Keratinocyte (primary cell): ENCODE measurements at regions not wholly inside any gene's neighbourhood (a gene's known extent, or its start where the extent isn't known, plus 50 kb on each side); places are given as distances from the start of the nearest gene placed in this dataset.

Source experiments
- DNase-seq: peaks from one replicate; pipeline ENCODE4 v3.0.0-alpha.2; 2011; ENCODE audit warnings: low read depth, missing footprints, low spot score
- FAIRE-seq: peaks from 2 replicates; lab custom pipeline; 2011; peaks lifted over from hg19 to GRCh38; lab: Jason Lieb, UNC
- H2AFZ ChIP-seq: 2 replicates; pipeline ENCODE4 v1.6.0; 2012; ENCODE audit warnings: low read length, control low read depth, inconsistent platforms; ENCODE audit not compliant: control insufficient read depth
- H3K27ac ChIP-seq: 2 replicates; pipeline ENCODE4 v1.5.1; 2011; ENCODE audit warnings: low read length; ENCODE audit not compliant: control insufficient read depth, insufficient read depth
- H3K27me3 ChIP-seq: 3 replicates; pipeline ENCODE4 v1.6.0; 2011; ENCODE audit warnings: low read length; ENCODE audit not compliant: control insufficient read depth, insufficient read depth; ENCODE audit errors: extremely low read depth
- H3K36me3 ChIP-seq, 2 experiments: 2 replicates in 1 of 2; 3 replicates in 1 of 2; pipeline ENCODE4 v1.5.1; 2011; ENCODE audit warnings: low read length in 2 of 2, mild to moderate bottlenecking in 1 of 2; ENCODE audit not compliant: control insufficient read depth in 2 of 2, insufficient read depth in 2 of 2; ENCODE audit errors: extremely low read depth in 1 of 2
- H3K4me1 ChIP-seq: 3 replicates; pipeline ENCODE4 v1.5.1; 2011; ENCODE audit warnings: low read length; ENCODE audit not compliant: control insufficient read depth, insufficient read depth; ENCODE audit errors: extremely low read depth
- H3K4me2 ChIP-seq: 3 replicates; pipeline ENCODE4 v1.6.0; 2011; ENCODE audit warnings: low read depth, low read length; ENCODE audit not compliant: control insufficient read depth, insufficient read depth; ENCODE audit errors: extremely low read depth
- H3K4me3 ChIP-seq, 3 experiments: fragments of 200-600 bp in 1 of 3; sonication (generic) in 1 of 3; 2 replicates in 2 of 3; 3 replicates in 1 of 3; pipeline ENCODE4 v1.5.1; 2011 to 2016; ENCODE audit warnings: low read length in 3 of 3, mild to moderate bottlenecking in 3 of 3, control low read depth in 2 of 3, inconsistent platforms in 1 of 3, low read depth in 1 of 3, mixed read lengths in 1 of 3, mixed run types in 1 of 3, moderate library complexity in 1 of 3; ENCODE audit not compliant: control insufficient read depth in 2 of 3, insufficient read depth in 2 of 3; ENCODE audit errors: extremely low read depth in 1 of 3
- H3K79me2 ChIP-seq: 2 replicates; pipeline ENCODE4 v1.6.0; 2012; ENCODE audit warnings: low read length; ENCODE audit not compliant: control insufficient read depth, insufficient read depth
- H3K9ac ChIP-seq: 3 replicates; pipeline ENCODE4 v1.6.0; 2011; ENCODE audit warnings: low read length; ENCODE audit not compliant: control insufficient read depth, insufficient read depth; ENCODE audit errors: extremely low read depth
- H3K9me1 ChIP-seq: 3 replicates; pipeline ENCODE4 v1.6.0; 2011; ENCODE audit warnings: low read length; ENCODE audit not compliant: control insufficient read depth, insufficient read depth; ENCODE audit errors: extremely low read depth
- H3K9me3 ChIP-seq: 2 replicates; pipeline ENCODE4 v1.5.1; 2012; ENCODE audit warnings: low read depth, low read length; ENCODE audit not compliant: control insufficient read depth
- H4K20me1 ChIP-seq: 3 replicates; pipeline ENCODE4 v1.6.0; 2011; ENCODE audit warnings: low read length; ENCODE audit not compliant: control insufficient read depth, insufficient read depth; ENCODE audit errors: extremely low read depth
- CTCF ChIP-seq, 3 experiments: IDR thresholded peaks in 1 of 3; conservative IDR thresholded peaks in 1 of 3; optimal IDR thresholded peaks in 1 of 3; 2 replicates in 2 of 3; 3 replicates in 1 of 3; pipeline versions ENCODE3 to v1.5.1; 2011; ENCODE audit warnings: low read length in 3 of 3, mild to moderate bottlenecking in 3 of 3, moderate library complexity in 2 of 3, control low read depth in 1 of 3, inconsistent platforms in 1 of 3; ENCODE audit not compliant: insufficient read depth in 2 of 3; ENCODE audit errors: extremely low read depth in 1 of 3
- EZH2 ChIP-seq: IDR thresholded peaks from one replicate; pipeline ENCODE4 v1.6.1; 2012; ENCODE audit warnings: inconsistent platforms, mild to moderate bottlenecking, low read length, moderate library complexity
- dilution Hi-C: fragments of 300-500 bp; cut with MboI; formaldehyde crosslinking; loops from one replicate; pipeline ENCODE4 v1.7.0; 2020; ENCODE audit warnings: low sequenced_read_pairs; ENCODE audit not compliant: extremely low pct_ligation_motif_present

DNA sequence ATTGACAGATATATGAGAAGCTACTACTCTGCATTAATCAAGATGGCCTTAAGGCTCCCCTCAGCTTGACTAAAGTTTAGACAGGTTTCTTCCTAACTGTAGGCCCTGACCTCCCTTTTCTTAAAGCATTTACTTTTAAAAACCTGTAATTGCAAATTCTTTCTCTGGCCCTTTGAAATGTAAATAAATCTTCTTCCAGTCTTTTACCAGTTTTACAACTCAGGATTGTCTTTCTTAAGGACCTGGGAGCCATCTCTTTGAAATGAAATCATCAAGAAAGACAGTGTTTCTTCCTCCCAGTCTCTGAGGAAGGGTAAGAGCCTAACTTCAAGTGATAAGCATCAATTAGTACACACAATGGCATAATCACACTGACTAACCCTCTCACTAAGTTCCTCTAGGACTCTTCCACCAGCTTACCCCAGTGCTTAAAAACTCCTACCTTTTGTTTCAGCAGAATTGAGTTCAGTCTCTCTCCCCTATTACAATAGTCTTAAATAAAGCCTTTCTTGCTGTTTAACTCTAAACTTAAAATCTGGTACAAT lies 58.7 kb upstream of the CDH20 start:
- no peak overlapping the region for H3K9ac ChIP-seq
- no peak overlapping the region for H3K4me2 ChIP-seq
- no peak overlapping the region for H3K4me3 ChIP-seq
- DNase-seq: no peak
- H4K20me1 ChIP-seq: no peaks in the 10 kb centered on the region
- H3K9me3 ChIP-seq: no peaks in the 10 kb centered on the region
- no peaks in the 10 kb centered on the region for H3K79me2 ChIP-seq
- H3K27me3 ChIP-seq: no peaks in the 10 kb centered on the region
- TF ChIP-seq CTCF (optimal IDR thresholded peaks at IDR 0.05 in 1 of 3, IDR thresholded peaks at IDR 0.05 in 1 of 3, conservative IDR thresholded peaks at IDR 0.05 in 1 of 3; ENCODE audit: extremely low read depth in 1 of 3, insufficient read depth in 2 of 3, low read length in 3 of 3) (no peak), EZH2 (no peak)
- H2AFZ ChIP-seq: no peak overlapping the region
- no peaks in the 10 kb centered on the region for H3K36me3 ChIP-seq
- no peak for FAIRE-seq
- H3K27ac ChIP-seq: no peak overlapping the region
- no peaks in the 10 kb centered on the region for H3K4me1 ChIP-seq
- dilution Hi-C loops: no loop called here
- H3K9me1 ChIP-seq: no peaks in the 10 kb centered on the region

DNA sequence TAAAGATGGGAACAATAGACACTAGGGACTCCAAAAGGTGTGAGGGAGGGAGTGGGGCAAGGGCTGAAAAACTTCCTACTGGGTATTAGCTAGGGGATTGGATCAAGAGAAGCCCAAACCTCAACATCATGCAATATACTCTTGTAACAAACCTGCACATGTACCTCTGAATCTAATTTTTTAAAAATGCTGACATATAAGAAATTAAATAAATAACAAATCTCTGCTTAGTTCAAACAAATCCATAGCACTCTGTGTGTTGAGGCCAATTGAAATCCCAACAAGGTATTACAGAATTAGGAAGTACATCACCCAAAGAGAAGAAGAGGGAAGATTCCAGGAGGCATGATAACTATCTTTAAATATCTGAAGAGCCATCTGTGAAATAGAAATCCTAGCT lies 55.4 kb upstream of the CDH20 start:
- Histone ChIP-seq H4K20me1 (no peaks in the 10 kb centered on the region), H3K79me2 (no peaks in the 10 kb centered on the region), H3K4me3 (no peak overlapping the region), H2AFZ (no peak overlapping the region), H3K4me2 (no peak overlapping the region), H3K9me1 (no peaks in the 10 kb centered on the region), H3K36me3 (no peaks in the 10 kb centered on the region), H3K9ac (no peak overlapping the region), H3K27me3 (no peaks in the 10 kb centered on the region), H3K4me1 (no peaks in the 10 kb centered on the region), H3K9me3 (no peaks in the 10 kb centered on the region), H3K27ac (no peak overlapping the region)
- dilution Hi-C loops: no loop called here
- TF ChIP-seq CTCF (optimal IDR thresholded peaks at IDR 0.05 in 1 of 3, IDR thresholded peaks at IDR 0.05 in 1 of 3, conservative IDR thresholded peaks at IDR 0.05 in 1 of 3; ENCODE audit: extremely low read depth in 1 of 3, insufficient read depth in 2 of 3, low read length in 3 of 3) (no peak), EZH2 (no peak)
- no peak for FAIRE-seq
- no peak for DNase-seq
